H1 (cell line): ENCODE measurements at regions not wholly inside any gene's neighbourhood (a gene's known extent, or its start where the extent isn't known, plus 50 kb on each side); places are given as distances from the start of the nearest gene placed in this dataset.

ENCODE experiments used
- CTCF ChIA-PET: fragments of 300-600 bp; sonication (Branson Sonifier 250); formaldehyde crosslinking; loops from one replicate; lab custom pipeline; 2021; ENCODE audit not compliant: partially characterized antibody; lab: Charles Lee
- POLR2A ChIA-PET: fragments of 300-600 bp; sonication (Branson Sonifier 250); formaldehyde crosslinking; loops from one replicate; lab custom pipeline; 2021; ENCODE audit warnings: inconsistent platforms; ENCODE audit not compliant: partially characterized antibody; lab: Charles Lee
- DNase-seq, 2 experiments: peaks; one replicate each; pipeline versions ENCODE4 v3.0.0 to v3.0.0-alpha.2; 2010 to 2022; ENCODE audit warnings: low spot score in 2 of 2, low read depth in 1 of 2, mixed read lengths in 1 of 2
- FAIRE-seq: peaks from 2 replicates; lab custom pipeline; 2011; peaks lifted over from hg19 to GRCh38; lab: Jason Lieb, UNC
- H2AFZ ChIP-seq: 2 replicates; pipeline ENCODE4 v1.8.1; 2012; ENCODE audit warnings: low read length, inconsistent platforms
- H2AK5ac ChIP-seq: 2 replicates; pipeline ENCODE4 v1.6.1; 2013; ENCODE audit warnings: low read depth, low read length
- H2BK120ac ChIP-seq: replicated peaks from 2 replicates; pipeline ENCODE3; 2013; ENCODE audit warnings: low read depth, low read length, inconsistent platforms
- H2BK12ac ChIP-seq: 2 replicates; pipeline ENCODE4 v1.6.1; 2013; ENCODE audit warnings: low read depth, low read length
- H2BK15ac ChIP-seq: 2 replicates; pipeline ENCODE4 v1.6.1; 2013; ENCODE audit warnings: low read length
- H2BK20ac ChIP-seq: 2 replicates; pipeline ENCODE4 v1.6.1; 2013; ENCODE audit warnings: low read length
- H2BK5ac ChIP-seq: 2 replicates; pipeline ENCODE4 v1.6.1; 2013; ENCODE audit warnings: low read depth, low read length
- H3K14ac ChIP-seq: 2 replicates; pipeline ENCODE4 v1.6.1; 2013; ENCODE audit warnings: inconsistent platforms; ENCODE audit not compliant: insufficient read length
- H3K18ac ChIP-seq: 2 replicates; pipeline ENCODE4 v1.6.1; 2013; ENCODE audit warnings: low read length; ENCODE audit errors: extremely low read depth
- H3K23ac ChIP-seq: 2 replicates; pipeline ENCODE4 v1.6.1; 2013; ENCODE audit warnings: inconsistent platforms; ENCODE audit not compliant: insufficient read length
- H3K23me2 ChIP-seq: 2 replicates; pipeline ENCODE4 v1.6.1; 2013; ENCODE audit warnings: low read depth, low read length
- H3K27ac ChIP-seq: 2 replicates; pipeline ENCODE4 v1.6.1; 2011; ENCODE audit warnings: low read depth, low read length, inconsistent platforms
- H3K27me3 ChIP-seq, 4 experiments: replicated peaks in 1 of 4; 1 replicate in 1 of 4; 2 replicates in 3 of 4; pipeline versions ENCODE4 v1.6.1 to v1.8.1; 2011 to 2013; ENCODE audit warnings: low read length in 3 of 4, mild to moderate bottlenecking in 3 of 4, inconsistent platforms in 2 of 4, mixed read lengths in 2 of 4, moderate library complexity in 1 of 4; ENCODE audit not compliant: control insufficient read depth in 3 of 4, insufficient read depth in 3 of 4; ENCODE audit errors: extremely low read depth in 1 of 4
- H3K36me3 ChIP-seq, 4 experiments: 2 replicates each; pipeline versions ENCODE4 v1.6.1 to v1.8.1; 2011 to 2013; ENCODE audit warnings: mild to moderate bottlenecking in 4 of 4, low read length in 3 of 4, moderate library complexity in 2 of 4, control low read depth in 1 of 4, inconsistent platforms in 1 of 4; ENCODE audit not compliant: insufficient read depth in 4 of 4, control insufficient read depth in 2 of 4
- H3K4ac ChIP-seq: replicated peaks from 2 replicates; pipeline ENCODE3; 2013; ENCODE audit warnings: low read length, low read depth, mixed read lengths, inconsistent platforms; ENCODE audit not compliant: insufficient read length
- H3K4me1 ChIP-seq, 4 experiments: replicated peaks in 1 of 4; 1 replicate in 1 of 4; 2 replicates in 3 of 4; pipeline versions ENCODE4 v1.6.1 to v1.8.1; 2011 to 2013; ENCODE audit warnings: low read length in 3 of 4, inconsistent platforms in 2 of 4, mixed read lengths in 1 of 4; ENCODE audit not compliant: insufficient read depth in 4 of 4, control insufficient read depth in 3 of 4
- H3K4me2 ChIP-seq, 2 experiments: 2 replicates each; pipeline versions ENCODE4 v1.6.1 to v1.8.1; 2011 to 2013; ENCODE audit warnings: low read depth in 2 of 2, low read length in 2 of 2, control low read depth in 1 of 2, inconsistent platforms in 1 of 2, mild to moderate bottlenecking in 1 of 2; ENCODE audit not compliant: insufficient read depth in 1 of 2
- H3K4me3 ChIP-seq, 4 experiments: fragments of 200-600, 300-600 bp in 1 of 4; sonication (generic), shearing (Covaris generic), sonication (Bioruptor Twin) in 1 of 4; 2 replicates each; pipeline versions ENCODE4 v1.5.1 to v1.8.1; 2011 to 2016; ENCODE audit warnings: low read length in 4 of 4, low read depth in 3 of 4, control low read depth in 2 of 4, inconsistent platforms in 2 of 4, mild to moderate bottlenecking in 2 of 4, mixed read lengths in 1 of 4, moderate library complexity in 1 of 4; ENCODE audit not compliant: insufficient read depth in 2 of 4; ENCODE audit errors: extremely low read depth in 1 of 4
- H3K56ac ChIP-seq: replicated peaks from 2 replicates; pipeline ENCODE3; 2013; ENCODE audit warnings: low read depth, mild to moderate bottlenecking, mixed read lengths, low read length, inconsistent platforms; ENCODE audit not compliant: insufficient read length
- H3K79me1 ChIP-seq: 2 replicates; pipeline ENCODE4 v1.6.1; 2013; ENCODE audit warnings: low read depth, low read length, control low read depth
- H3K79me2 ChIP-seq, 2 experiments: 2 replicates each; pipeline versions ENCODE4 v1.6.1 to v1.8.1; 2012 to 2013; ENCODE audit warnings: low read length in 2 of 2, mild to moderate bottlenecking in 2 of 2, inconsistent platforms in 1 of 2; ENCODE audit not compliant: insufficient read depth in 2 of 2, control insufficient read depth in 1 of 2
- H3K9ac ChIP-seq, 4 experiments: replicated peaks in 1 of 4; 1 replicate in 1 of 4; 2 replicates in 3 of 4; pipeline versions ENCODE4 v1.6.1 to v1.8.1; 2011 to 2013; ENCODE audit warnings: low read depth in 3 of 4, low read length in 3 of 4, control low read depth in 2 of 4, mild to moderate bottlenecking in 2 of 4, moderate library complexity in 2 of 4, inconsistent platforms in 1 of 4; ENCODE audit errors: extremely low read depth in 1 of 4
- H3K9me3 ChIP-seq, 2 experiments: 2 replicates each; pipeline versions ENCODE4 v1.6.1 to v1.8.1; 2012 to 2013; ENCODE audit warnings: mild to moderate bottlenecking in 2 of 2, moderate library complexity in 2 of 2, control low read depth in 1 of 2, inconsistent platforms in 1 of 2, low read depth in 1 of 2, low read length in 1 of 2, mixed read lengths in 1 of 2; ENCODE audit not compliant: insufficient read depth in 2 of 2
- H4K20me1 ChIP-seq, 2 experiments: replicated peaks in 1 of 2; 2 replicates each; pipeline versions ENCODE3 to v1.8.1; 2011 to 2013; ENCODE audit warnings: inconsistent platforms in 2 of 2, low read length in 2 of 2, mild to moderate bottlenecking in 1 of 2; ENCODE audit not compliant: insufficient read depth in 2 of 2, control insufficient read depth in 1 of 2
- H4K5ac ChIP-seq: 2 replicates; pipeline ENCODE4 v1.6.1; 2013; ENCODE audit warnings: low read length, low read depth, mixed read lengths, inconsistent platforms; ENCODE audit not compliant: insufficient read length
- H4K8ac ChIP-seq: 2 replicates; pipeline ENCODE4 v1.8.0; 2013; ENCODE audit warnings: mild to moderate bottlenecking, moderate library complexity, low read length, inconsistent platforms; ENCODE audit not compliant: insufficient read depth; ENCODE audit errors: extremely low read depth
- H4K91ac ChIP-seq: replicated peaks from 2 replicates; pipeline ENCODE3; 2013; ENCODE audit warnings: low read length, mixed read lengths, inconsistent platforms; ENCODE audit not compliant: insufficient read length
- CBX8 ChIP-seq: fragments of 300-800, 300-1000 bp; sonication (generic); IDR thresholded peaks from 2 replicates; pipeline ENCODE4 v1.7.1; 2016; ENCODE audit warnings: low read depth, low read length, borderline replicate concordance
- CEBPB ChIP-seq: IDR thresholded peaks from 2 replicates; pipeline ENCODE4 v1.6.1; 2012; ENCODE audit warnings: low read depth, low read length
- CTCF ChIP-seq, 3 experiments: IDR thresholded peaks; 1 replicate in 2 of 3; 2 replicates in 1 of 3; pipeline versions ENCODE4 v1.5.1 to v1.6.1; 2011; ENCODE audit warnings: low read length in 3 of 3, mild to moderate bottlenecking in 3 of 3, inconsistent platforms in 2 of 3, low read depth in 1 of 3, moderate library complexity in 1 of 3; ENCODE audit not compliant: insufficient read depth in 1 of 3; ENCODE audit errors: control extremely low read depth in 1 of 3
- KDM1A ChIP-seq: fragments of 200-600, 300-600 bp; sonication (generic); IDR thresholded peaks from 2 replicates; pipeline ENCODE4 v1.7.1; 2016; ENCODE audit warnings: mild to moderate bottlenecking, low read length, borderline replicate concordance
- PHF8 ChIP-seq: fragments of 200-600 bp; sonication (generic); conservative IDR thresholded peaks from 2 replicates; pipeline ENCODE4 v1.7.1; 2012; ENCODE audit warnings: low read depth, mild to moderate bottlenecking, inconsistent platforms, low read length, moderate library complexity
- SP1 ChIP-seq: IDR thresholded peaks from 2 replicates; pipeline ENCODE4 v1.6.1; 2011; ENCODE audit warnings: low read depth, low read length
- WGBS, 2 experiments: shearing (Covaris generic) in 1 of 2; methylation state at CpG; one replicate each; pipeline versions ENCODE4 v1.1.6 to v1.1.7; 2013 to 2015; ENCODE audit warnings: low lambda C conversion rate in 2 of 2, mixed read lengths in 2 of 2, inconsistent platforms in 1 of 2, low coverage in 1 of 2, missing lambda C conversion rate in 1 of 2; ENCODE audit not compliant: insufficient replicate concordance in 2 of 2, insufficient coverage in 1 of 2, insufficient read length in 1 of 2; ENCODE audit errors: extremely low coverage in 1 of 2, missing lambda C conversion rate in 1 of 2; 5-methylcytosine and 5-hydroxymethylcytosine counted together

GRCh38 chr18:75643083-75643482, 215.6 kb upstream of the SMIM21 start:
- H4K20me1 ChIP-seq, result no peaks in the 10 kb centered on the region
- H3K79me1 ChIP-seq, result no peaks in the 10 kb centered on the region
- H3K4me2 ChIP-seq, result no peak overlapping the region
- no peak overlapping the region for H3K4me3 ChIP-seq
- H2AFZ ChIP-seq, result no peak overlapping the region
- no peak overlapping the region for H4K8ac ChIP-seq
- H3K79me2 ChIP-seq, result no peaks in the 10 kb centered on the region
- no peak overlapping the region for H3K56ac ChIP-seq
- no peak overlapping the region for H3K4ac ChIP-seq
- no peak overlapping the region for H3K9ac ChIP-seq
- ChIA-PET CTCF (no interaction called here), POLR2A (no interaction called here)
- WGBS, 2 experiments, result 93% methylated on average over 6 of the region's 6 CpGs; no CpG with 5 or more reads in 1 of the 2 experiments
- no peak overlapping the region for H2BK12ac ChIP-seq
- no peaks in the 10 kb centered on the region for H3K23me2 ChIP-seq
- no peak overlapping the region for H2BK15ac ChIP-seq
- no peak overlapping the region for H3K23ac ChIP-seq
- no peak overlapping the region for H4K91ac ChIP-seq
- no peak overlapping the region for H2BK20ac ChIP-seq
- TF ChIP-seq SP1 (no peak), KDM1A (no peak), PHF8 (no peak), CBX8 (no peak), CEBPB (no peak), CTCF (IDR thresholded peaks at IDR 0.05; ENCODE audit: control extremely low read depth in 1 of 3, insufficient read depth in 1 of 3, low read depth in 1 of 3, low read length in 3 of 3) (no peak)
- no peak overlapping the region for H3K18ac ChIP-seq
- no peak overlapping the region for H3K27ac ChIP-seq
- no peak for DNase-seq
- no peak overlapping the region for H4K5ac ChIP-seq
- no peaks in the 10 kb centered on the region for H3K9me3 ChIP-seq
- no peak for FAIRE-seq
- H3K14ac ChIP-seq, result no peak overlapping the region
- H2BK5ac ChIP-seq, result no peak overlapping the region
- H3K36me3 ChIP-seq, result no peaks in the 10 kb centered on the region
- no peak overlapping the region for H2AK5ac ChIP-seq
- no peak overlapping the region for H2BK120ac ChIP-seq
- no peaks in the 10 kb centered on the region; a peak in 1 of 7 replicates for H3K27me3 ChIP-seq
- H3K4me1 ChIP-seq, result peaks cover 4 to 12% (median 6%) of the 10 kb centered on the region in 4 experiments; a peak in 4 of 7 replicates
